ENCODE measurements at regions not wholly inside any gene's neighbourhood (a gene's known extent, or its start where the extent isn't known, plus 50 kb on each side); places are given as distances from the start of the nearest gene placed in this dataset.

GRCh38 chr1:198032668-198033067 is 115.5 kb downstream of the LHX9 start:
- H4K20me1 ChIP-seq (ENCODE audit: control insufficient read depth, extremely low read depth, insufficient read depth, low read length) = no peaks in the 10 kb centered on the region
- no peak overlapping the region for H3K4me3 ChIP-seq (replicated peaks in 1 of 4; ENCODE audit: control extremely low read depth in 1 of 4, insufficient read depth in 1 of 4, low read depth in 3 of 4, low read length in 4 of 4)
- no peak overlapping the region for H3K4me2 ChIP-seq (ENCODE audit: extremely low read depth, insufficient read depth, low read length)
- H3K79me2 ChIP-seq (ENCODE audit: control insufficient read depth, insufficient read depth, low read length) = no peaks in the 10 kb centered on the region
- no peak overlapping the region for H3K9ac ChIP-seq (ENCODE audit: insufficient read depth, low read length)
- no peak for TF ChIP-seq CTCF (conservative IDR thresholded peaks at IDR 0.05 in 1 of 2, IDR thresholded peaks at IDR 0.05 in 1 of 2; ENCODE audit: low read depth in 1 of 2, low read length in 2 of 2)
- no peaks in the 10 kb centered on the region for H3K9me3 ChIP-seq (ENCODE audit: control insufficient read depth, insufficient read depth, low read depth, low read length)
- H3K27me3 ChIP-seq (ENCODE audit: control insufficient read depth, insufficient read depth, low read length) = no peaks in the 10 kb centered on the region
- H3K4me1 ChIP-seq (ENCODE audit: control insufficient read depth, extremely low read depth, insufficient read depth, low read length) = no peaks in the 10 kb centered on the region
- no peak overlapping the region for H3K27ac ChIP-seq (ENCODE audit: insufficient read depth, low read length)
- no peak for DNase-seq (ENCODE audit: low read depth in 2 of 2)
- H2AFZ ChIP-seq (ENCODE audit: low read length) = no peak overlapping the region
- no peaks in the 10 kb centered on the region for H3K36me3 ChIP-seq (ENCODE audit: control insufficient read depth, insufficient read depth, low read length)

- Histone ChIP-seq H3K4me1 (ENCODE audit: control insufficient read depth, extremely low read depth, insufficient read depth, low read length) (no peaks in the 10 kb centered on the region), H4K20me1 (ENCODE audit: control insufficient read depth, extremely low read depth, insufficient read depth, low read length) (no peaks in the 10 kb centered on the region), H3K4me2 (ENCODE audit: extremely low read depth, insufficient read depth, low read length) (no peak overlapping the region), H3K27ac (ENCODE audit: insufficient read depth, low read length) (no peak overlapping the region), H3K9me3 (ENCODE audit: control insufficient read depth, insufficient read depth, low read depth, low read length) (no peaks in the 10 kb centered on the region), H2AFZ (ENCODE audit: low read length) (no peak overlapping the region), H3K4me3 (replicated peaks in 1 of 4; ENCODE audit: control extremely low read depth in 1 of 4, insufficient read depth in 1 of 4, low read depth in 3 of 4, low read length in 4 of 4) (no peak overlapping the region), H3K79me2 (ENCODE audit: control insufficient read depth, insufficient read depth, low read length) (no peaks in the 10 kb centered on the region), H3K36me3 (ENCODE audit: control insufficient read depth, insufficient read depth, low read length) (no peaks in the 10 kb centered on the region), H3K27me3 (ENCODE audit: control insufficient read depth, insufficient read depth, low read length) (no peaks in the 10 kb centered on the region), H3K9ac (ENCODE audit: insufficient read depth, low read length) (no peak overlapping the region)
- TF ChIP-seq CTCF (conservative IDR thresholded peaks at IDR 0.05 in 1 of 2, IDR thresholded peaks at IDR 0.05 in 1 of 2; ENCODE audit: low read depth in 1 of 2, low read length in 2 of 2) (no peak), EZH2 (IDR thresholded peaks at IDR 0.05; ENCODE audit: low read length, missing control alignments) (no peak)
- DNase-seq (ENCODE audit: low read depth in 2 of 2) = no peak
These were observed 115.9 kb upstream of the NEK7 start for GRCh38 chr1:198040880-198041279.

GRCh38 chr1:198042168-198042567 is 114.6 kb upstream of the NEK7 start:
- H4K20me1 ChIP-seq (ENCODE audit: control insufficient read depth, extremely low read depth, insufficient read depth, low read length) = no peaks in the 10 kb centered on the region
- DNase-seq (ENCODE audit: low read depth in 2 of 2) = peak in 1 of 2 donors; percentile 56
- H3K9ac ChIP-seq (ENCODE audit: insufficient read depth, low read length) = no peak overlapping the region
- TF ChIP-seq CTCF (conservative IDR thresholded peaks at IDR 0.05 in 1 of 2, IDR thresholded peaks at IDR 0.05 in 1 of 2; ENCODE audit: low read depth in 1 of 2, low read length in 2 of 2) (no peak), EZH2 (IDR thresholded peaks at IDR 0.05; ENCODE audit: low read length, missing control alignments) (no peak)
- no peaks in the 10 kb centered on the region for H3K9me3 ChIP-seq (ENCODE audit: control insufficient read depth, insufficient read depth, low read depth, low read length)
- H3K79me2 ChIP-seq (ENCODE audit: control insufficient read depth, insufficient read depth, low read length) = no peaks in the 10 kb centered on the region
- no peak overlapping the region for H3K4me2 ChIP-seq (ENCODE audit: extremely low read depth, insufficient read depth, low read length)
- no peaks in the 10 kb centered on the region for H3K36me3 ChIP-seq (ENCODE audit: control insufficient read depth, insufficient read depth, low read length)
- no peak overlapping the region for H3K4me3 ChIP-seq (replicated peaks in 1 of 4; ENCODE audit: control extremely low read depth in 1 of 4, insufficient read depth in 1 of 4, low read depth in 3 of 4, low read length in 4 of 4)
- H3K27me3 ChIP-seq (ENCODE audit: control insufficient read depth, insufficient read depth, low read length) = no peaks in the 10 kb centered on the region
- no peak overlapping the region for H2AFZ ChIP-seq (ENCODE audit: low read length)
- H3K27ac ChIP-seq (ENCODE audit: insufficient read depth, low read length) = no peak overlapping the region
- H3K4me1 ChIP-seq (ENCODE audit: control insufficient read depth, extremely low read depth, insufficient read depth, low read length) = no peaks in the 10 kb centered on the region

Data from fibroblast of lung (primary cell).